OCI-LY1 (cell line): ENCODE measurements at regions not wholly inside any gene's neighbourhood (a gene's known extent, or its start where the extent isn't known, plus 50 kb on each side); places are given as distances from the start of the nearest gene placed in this dataset.

Experiments
- CTCF ChIP-seq: fragments of 200-600 bp; sonication (generic), shearing (Covaris generic); IDR thresholded peaks from 2 replicates; pipeline ENCODE4 v1.5.1; 2017; ENCODE audit warnings: mild to moderate bottlenecking, antibody characterized with exemption, low read length, moderate library complexity, mixed read lengths
- EZH2 ChIP-seq: fragments of 200-600 bp; sonication (generic), shearing (Covaris generic); IDR thresholded peaks from 2 replicates; pipeline ENCODE4 v1.8.0; 2017; ENCODE audit warnings: borderline replicate concordance, mixed run types, mild to moderate bottlenecking, antibody characterized with exemption, low read length, moderate library complexity, mixed read lengths

GRCh38 chr2:48162742-48163141, 151.7 kb upstream of the FOXN2 start:
- TF ChIP-seq CTCF = no peak
- TF ChIP-seq EZH2 = no peak
